MCF 10A (cell line): ENCODE measurements at regions not wholly inside any gene's neighbourhood (a gene's known extent, or its start where the extent isn't known, plus 50 kb on each side); places are given as distances from the start of the nearest gene placed in this dataset.
"Not testable (repeated sequence)": the region's sequence is repeated elsewhere in the genome, so short reads cannot be mapped to it uniquely, and the experiment has no call there.

Experiments
- BruUV-seq: library from RNA; stranded (reverse); fragments of 400-500 nt; replicated peaks from 2 replicates; lab custom pipeline; 2021; lab: Mats Ljungman, UMichigan
- CTCF ChIA-PET: fragments of 300-600 bp; sonication (Branson Sonifier 250); formaldehyde crosslinking; extraction: SDS; loops from one replicate; lab custom pipeline; 2021; ENCODE audit warnings: antibody characterized with exemption, inconsistent platforms; lab: Yijun Ruan, JAX
- POLR2A ChIA-PET: fragments of 300-600, 350-650 bp; sonication (Branson Sonifier 250); formaldehyde crosslinking; extraction: SDS; loops from one replicate; lab custom pipeline; 2020; ENCODE audit warnings: antibody characterized with exemption, inconsistent platforms; lab: Yijun Ruan, JAX
- DNase-seq: peaks from one replicate; pipeline ENCODE4 v3.0.0-alpha.2; 2018; ENCODE audit not compliant: unreplicated experiment
- H3K27ac Mint-ChIP-seq: one replicate; pipeline ENCODE4 v1.8.0; 2022; ENCODE audit warnings: mild to moderate bottlenecking, low read depth, mixed read lengths; ENCODE audit not compliant: unreplicated experiment
- H3K27me3 Mint-ChIP-seq: one replicate; pipeline ENCODE4 v1.8.0; 2022; ENCODE audit warnings: mixed read lengths; ENCODE audit not compliant: insufficient read depth, unreplicated experiment
- H3K36me3 Mint-ChIP-seq: one replicate; pipeline ENCODE4 v1.8.0; 2022; ENCODE audit warnings: mild to moderate bottlenecking, moderate library complexity, mixed read lengths; ENCODE audit not compliant: insufficient read depth, unreplicated experiment
- H3K4me1 Mint-ChIP-seq: one replicate; pipeline ENCODE4 v1.8.0; 2022; ENCODE audit warnings: mixed read lengths; ENCODE audit not compliant: insufficient read depth, unreplicated experiment
- H3K4me3 Mint-ChIP-seq: one replicate; pipeline ENCODE4 v1.8.0; 2022; ENCODE audit warnings: mild to moderate bottlenecking, moderate library complexity, mixed read lengths; ENCODE audit not compliant: unreplicated experiment
- H3K9me3 Mint-ChIP-seq: one replicate; pipeline ENCODE4 v1.8.0; 2022; ENCODE audit warnings: mixed read lengths; ENCODE audit not compliant: unreplicated experiment
- CTCF ChIP-seq: fragments of 200-600 bp; IDR thresholded peaks from one replicate; pipeline ENCODE4 v1.8.0; 2022; ENCODE audit warnings: antibody characterized with exemption, mild to moderate bottlenecking; ENCODE audit not compliant: unreplicated experiment
- intact Hi-C: fragments of 100-400 bp; cut with micrococcal nuclease; formaldehyde crosslinking; loops from 2 replicates; pipeline ENCODE4 v1.14.1; 2022

GRCh38 chr16:29169295-29169994 lies 184.6 kb downstream of the LAT start:
- POLR2A ChIA-PET, H3K27ac Mint-ChIP-seq, H3K4me3 Mint-ChIP-seq, BruUV-seq, DNase-seq, H3K27me3 Mint-ChIP-seq, H3K36me3 Mint-ChIP-seq, intact Hi-C loops, H3K9me3 Mint-ChIP-seq, CTCF ChIA-PET: not testable (repeated sequence)
- H3K4me1 Mint-ChIP-seq: peaks cover 11% of the 10 kb centered on the region

- peak; percentile 27 for DNase-seq
- H3K9me3 Mint-ChIP-seq, H3K27ac Mint-ChIP-seq, intact Hi-C loops, H3K36me3 Mint-ChIP-seq, H3K4me3 Mint-ChIP-seq, BruUV-seq, POLR2A ChIA-PET, CTCF ChIA-PET, H3K27me3 Mint-ChIP-seq: not testable (repeated sequence)
- peaks cover 11% of the 10 kb centered on the region for H3K4me1 Mint-ChIP-seq
These were observed 183.8 kb downstream of the LAT start for GRCh38 chr16:29168515-29169259.

GRCh38 chr16:29164442-29165089 lies 179.7 kb downstream of the LAT start:
- intact Hi-C loops, H3K36me3 Mint-ChIP-seq, H3K4me3 Mint-ChIP-seq, H3K9me3 Mint-ChIP-seq, POLR2A ChIA-PET, H3K27ac Mint-ChIP-seq, DNase-seq, H3K27me3 Mint-ChIP-seq, H3K4me1 Mint-ChIP-seq, BruUV-seq: not testable (repeated sequence)
- CTCF ChIA-PET: interaction anchor here (0.6 kb wide), 1 partner anchor 92 kb away, joined by 3 read pairs; no protein-coding TSS in a partner anchor

- H3K27me3 Mint-ChIP-seq, POLR2A ChIA-PET, intact Hi-C loops, H3K36me3 Mint-ChIP-seq, DNase-seq, CTCF ChIA-PET, BruUV-seq, H3K9me3 Mint-ChIP-seq, H3K4me3 Mint-ChIP-seq, H3K27ac Mint-ChIP-seq: not testable (repeated sequence)
- peaks cover 14% of the 10 kb centered on the region for H3K4me1 Mint-ChIP-seq
These were observed 175.3 kb downstream of the LAT start for GRCh38 chr16:29160171-29160570.

GRCh38 chr16:29159603-29160002 lies 174.8 kb downstream of the LAT start:
- intact Hi-C loops, CTCF ChIA-PET, H3K27me3 Mint-ChIP-seq, POLR2A ChIA-PET, H3K27ac Mint-ChIP-seq, H3K9me3 Mint-ChIP-seq, H3K36me3 Mint-ChIP-seq, H3K4me3 Mint-ChIP-seq, BruUV-seq, DNase-seq: not testable (repeated sequence)
- H3K4me1 Mint-ChIP-seq: peaks cover 14% of the 10 kb centered on the region

- Mint-ChIP-seq H3K4me1 (peaks cover 14% of the 10 kb centered on the region), H3K27ac (peak overlapping the region; percentile 97), H3K9me3 (no peaks in the 10 kb centered on the region), H3K27me3 (no peaks in the 10 kb centered on the region), H3K36me3 (no peaks in the 10 kb centered on the region), H3K4me3 (no peak overlapping the region)
- no peak for DNase-seq
- intact Hi-C loops: no loop called here
- ChIA-PET POLR2A (no interaction called here), CTCF (no interaction called here)
- no TSS peak for BruUV-seq
- TF ChIP-seq CTCF: no peak
These were observed 173.9 kb downstream of the LAT start for GRCh38 chr16:29158785-29159184.

GRCh38 chr16:29158031-29158784 lies 173.4 kb downstream of the LAT start:
- BruUV-seq, H3K36me3 Mint-ChIP-seq, CTCF ChIA-PET, H3K4me3 Mint-ChIP-seq, POLR2A ChIA-PET, H3K27me3 Mint-ChIP-seq, DNase-seq, intact Hi-C loops, H3K9me3 Mint-ChIP-seq: not testable (repeated sequence)
- H3K27ac Mint-ChIP-seq: peak overlapping the region; percentile 97
- peaks cover 14% of the 10 kb centered on the region for H3K4me1 Mint-ChIP-seq
